LNCaP clone FGC (cell line): ENCODE measurements at regions not wholly inside any gene's neighbourhood (a gene's known extent, or its start where the extent isn't known, plus 50 kb on each side); places are given as distances from the start of the nearest gene placed in this dataset.

Source experiments
- DNase-seq: peaks from one replicate; pipeline ENCODE4 v3.0.0-alpha.2; 2011; ENCODE audit warnings: low read depth
- H3K4me3 ChIP-seq: 2 replicates; pipeline ENCODE4 v1.5.1; 2011; ENCODE audit warnings: mild to moderate bottlenecking, low read depth, low read length, control low read depth
- TF ChIP-seq, protein P1 (sequence below): IDR thresholded peaks from 2 replicates; pipeline ENCODE4 v1.5.1; 2012; ENCODE audit warnings: mild to moderate bottlenecking; ENCODE audit not compliant: control insufficient read depth, insufficient read depth; ENCODE audit errors: extremely low read depth

- DNase-seq, result no peak
- H3K4me3 ChIP-seq, result no peak overlapping the region
- TF ChIP-seq, protein P1, sequence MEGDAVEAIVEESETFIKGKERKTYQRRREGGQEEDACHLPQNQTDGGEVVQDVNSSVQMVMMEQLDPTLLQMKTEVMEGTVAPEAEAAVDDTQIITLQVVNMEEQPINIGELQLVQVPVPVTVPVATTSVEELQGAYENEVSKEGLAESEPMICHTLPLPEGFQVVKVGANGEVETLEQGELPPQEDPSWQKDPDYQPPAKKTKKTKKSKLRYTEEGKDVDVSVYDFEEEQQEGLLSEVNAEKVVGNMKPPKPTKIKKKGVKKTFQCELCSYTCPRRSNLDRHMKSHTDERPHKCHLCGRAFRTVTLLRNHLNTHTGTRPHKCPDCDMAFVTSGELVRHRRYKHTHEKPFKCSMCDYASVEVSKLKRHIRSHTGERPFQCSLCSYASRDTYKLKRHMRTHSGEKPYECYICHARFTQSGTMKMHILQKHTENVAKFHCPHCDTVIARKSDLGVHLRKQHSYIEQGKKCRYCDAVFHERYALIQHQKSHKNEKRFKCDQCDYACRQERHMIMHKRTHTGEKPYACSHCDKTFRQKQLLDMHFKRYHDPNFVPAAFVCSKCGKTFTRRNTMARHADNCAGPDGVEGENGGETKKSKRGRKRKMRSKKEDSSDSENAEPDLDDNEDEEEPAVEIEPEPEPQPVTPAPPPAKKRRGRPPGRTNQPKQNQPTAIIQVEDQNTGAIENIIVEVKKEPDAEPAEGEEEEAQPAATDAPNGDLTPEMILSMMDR, result no peak
These were observed 197.2 kb downstream of the GRXCR1 start for GRCh38 chr4:43089730-43090129.

DNA sequence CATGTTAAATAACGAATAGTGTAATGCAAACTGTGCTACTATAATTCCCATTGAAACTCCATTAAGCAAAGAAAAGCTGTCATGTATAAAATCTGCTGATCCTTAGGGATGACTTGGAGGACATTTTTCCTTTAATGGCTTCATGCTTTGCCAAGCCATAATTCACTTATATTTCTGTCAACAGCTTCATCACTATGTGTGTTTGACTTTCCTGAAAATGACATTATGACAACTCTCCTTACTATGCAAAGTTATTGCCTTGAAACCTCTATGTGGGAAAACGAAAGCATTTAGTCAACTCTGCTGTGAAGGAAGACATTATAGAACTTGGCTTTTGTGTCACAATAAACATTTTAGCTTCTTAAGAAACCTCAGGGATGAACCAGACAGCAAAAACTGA is 210.5 kb downstream of the GRXCR1 start:
- TF ChIP-seq, protein P1, result no peak
- DNase-seq, result no peak
- H3K4me3 ChIP-seq, result no peak overlapping the region

DNA sequence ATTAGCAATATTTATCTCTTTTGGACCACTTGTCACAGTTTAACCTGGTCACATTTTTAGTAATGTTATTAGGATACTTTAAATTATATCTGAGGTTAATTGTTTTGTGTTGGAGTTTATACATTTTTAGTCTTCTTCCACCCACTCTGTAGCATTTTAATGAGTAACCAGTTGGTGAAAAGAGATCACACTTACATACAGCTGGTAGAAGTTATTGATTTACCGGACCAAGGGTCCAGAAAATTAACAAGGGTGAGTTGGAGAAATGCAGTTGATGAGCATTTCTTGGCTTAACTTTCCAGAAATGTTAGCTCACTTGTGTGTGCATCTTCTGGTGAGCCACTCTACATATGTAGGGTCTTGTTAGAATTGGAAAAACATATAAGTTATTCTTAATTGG is 219.6 kb downstream of the GRXCR1 start:
- DNase-seq, result no peak
- TF ChIP-seq, protein P1, result no peak
- no peak overlapping the region for H3K4me3 ChIP-seq

GRCh38 chr4:43113196-43113595 is 220.7 kb downstream of the GRXCR1 start:
- no peak overlapping the region for H3K4me3 ChIP-seq
- no peak for DNase-seq
- TF ChIP-seq, protein P1, result no peak

DNA sequence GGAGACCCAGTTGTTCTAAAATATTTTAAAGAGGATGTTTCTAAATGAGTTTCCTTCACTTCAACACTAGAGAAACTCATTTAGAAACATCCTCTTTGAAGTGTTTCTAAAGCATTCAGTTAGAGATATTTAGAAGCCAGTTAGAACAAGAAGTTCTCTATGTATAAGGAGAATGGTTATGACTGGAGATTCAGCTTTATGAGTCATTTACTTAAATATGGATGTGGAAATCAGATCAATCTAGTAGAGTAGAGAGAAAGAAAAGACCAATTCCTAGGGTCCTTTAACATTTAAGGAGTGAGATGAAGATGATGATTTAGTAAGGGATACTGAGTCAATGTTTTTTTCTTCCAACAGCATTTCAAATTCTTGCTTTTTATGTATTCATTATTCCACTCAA is 234.1 kb downstream of the GRXCR1 start:
- DNase-seq, result no peak
- TF ChIP-seq, protein P1, result no peak

DNA sequence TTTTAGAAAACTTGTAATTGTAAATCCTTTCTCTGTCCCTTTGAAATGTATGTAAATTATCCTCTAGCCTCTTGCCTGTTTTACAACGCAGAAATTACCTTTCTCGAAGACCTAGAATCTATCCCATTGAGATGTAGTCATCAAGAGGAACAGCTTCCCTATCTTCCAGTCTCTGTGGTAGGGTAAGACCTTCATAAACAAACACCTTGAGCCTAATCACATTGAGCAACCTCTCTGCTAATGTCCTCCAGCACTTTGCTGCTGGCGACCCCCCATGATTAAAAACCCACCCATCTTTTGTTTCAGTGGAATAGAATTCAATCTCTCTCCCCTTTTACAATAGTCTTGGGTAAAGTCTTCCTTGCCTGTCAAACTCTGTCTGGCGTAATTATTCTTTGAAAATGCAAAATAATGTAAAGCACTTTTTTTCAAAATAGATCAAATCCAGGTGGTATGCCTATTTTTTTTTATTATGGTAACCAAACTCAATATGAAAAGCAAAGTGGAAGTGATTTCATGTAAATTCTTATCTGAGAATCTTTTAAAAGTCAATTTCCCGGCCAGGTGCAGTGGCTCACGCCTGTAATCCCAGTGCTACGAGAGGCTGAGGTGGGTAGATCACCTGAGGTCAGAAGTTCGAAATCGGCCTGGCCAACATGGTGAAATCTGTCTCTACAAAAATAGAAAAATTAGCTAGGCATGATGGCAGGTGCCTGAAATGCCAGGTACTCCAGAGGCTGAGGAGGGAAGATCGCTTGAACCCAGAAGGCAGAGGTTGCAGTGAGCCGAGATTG is 237.9 kb downstream of the GRXCR1 start:
- TF ChIP-seq, protein P1, result no peak
- no peak overlapping the region for H3K4me3 ChIP-seq
- DNase-seq, result no peak

More for the DNA sequence above, 234.1 kb downstream of the GRXCR1 start:
- no peak overlapping the region for H3K4me3 ChIP-seq

DNA sequence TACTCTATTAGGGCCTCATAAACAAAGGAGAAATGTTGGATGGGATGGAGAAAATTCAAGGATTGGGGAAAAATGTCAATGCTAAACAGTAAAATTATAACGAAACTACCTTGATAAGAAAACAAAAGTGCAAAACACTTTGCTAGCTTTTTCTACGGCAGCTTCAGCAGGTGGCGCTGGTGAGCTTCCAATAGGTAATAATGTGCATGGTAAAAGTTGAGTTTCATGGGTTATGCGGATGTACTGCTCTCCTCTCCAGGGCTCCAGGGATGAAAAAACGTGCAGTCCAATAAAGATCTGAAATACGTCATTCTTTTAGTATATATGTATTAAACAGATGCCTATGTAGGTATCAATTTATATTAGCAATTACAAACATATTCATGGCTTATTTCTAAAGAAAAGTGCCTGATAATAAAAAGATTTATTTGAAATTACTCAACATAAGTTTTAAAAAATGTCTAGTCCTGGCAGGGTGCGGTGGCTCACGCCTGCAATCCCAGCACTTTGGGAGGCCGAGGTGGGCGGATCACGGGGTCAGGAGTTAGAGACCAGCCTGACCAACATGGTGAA is 239.6 kb downstream of the GRXCR1 start:
- no peak overlapping the region for H3K4me3 ChIP-seq
- TF ChIP-seq, protein P1, result peak; percentile 90
- peak; percentile 21 for DNase-seq
